GM19463 (cell line): ENCODE measurements at regions not wholly inside any gene's neighbourhood (a gene's known extent, or its start where the extent isn't known, plus 50 kb on each side); places are given as distances from the start of the nearest gene placed in this dataset.
"Not testable (repeated sequence)": the region's sequence is repeated elsewhere in the genome, so short reads cannot be mapped to it uniquely, and the experiment has no call there.

Experiments used
- ATAC-seq: cut with Tn5 transposase; IDR thresholded peaks from one replicate; pipeline ENCODE4 v1.9.1; 2021; ENCODE audit warnings: mild to moderate bottlenecking, moderate library complexity; ENCODE audit not compliant: unreplicated experiment

- not testable (repeated sequence) for ATAC-seq
Observed at GRCh38 chr10:78424050-78424449, 390.4 kb downstream of the RPS24 start.

- ATAC-seq: no peak
Observed at GRCh38 chr10:78424723-78425122, 391.1 kb downstream of the RPS24 start.

GRCh38 chr10:78426181-78426580 lies 392.5 kb downstream of the RPS24 start:
- ATAC-seq: no peak

GRCh38 chr10:78427497-78428031 lies 393.9 kb downstream of the RPS24 start:
- ATAC-seq: no peak

GRCh38 chr10:78428579-78428978 lies 394.9 kb downstream of the RPS24 start:
- no peak for ATAC-seq

- no peak for ATAC-seq
Observed at GRCh38 chr10:78429984-78430383, 396.3 kb downstream of the RPS24 start.

GRCh38 chr10:78432583-78432982 lies 398.9 kb downstream of the RPS24 start:
- no peak for ATAC-seq

GRCh38 chr10:78433076-78433595 lies 399.5 kb downstream of the RPS24 start:
- ATAC-seq: no peak

GRCh38 chr10:78433766-78434535 lies 400.3 kb downstream of the RPS24 start:
- ATAC-seq: no peak

GRCh38 chr10:78434886-78435285 lies 401.2 kb downstream of the RPS24 start:
- ATAC-seq: no peak

- no peak for ATAC-seq
Observed at GRCh38 chr10:78435484-78436221, 402.0 kb downstream of the RPS24 start.

GRCh38 chr10:78436222-78436573 lies 402.5 kb downstream of the RPS24 start:
- no peak for ATAC-seq

- no peak for ATAC-seq
Observed at GRCh38 chr10:78436706-78437406, 403.2 kb downstream of the RPS24 start.

- ATAC-seq: no peak
Observed at GRCh38 chr10:78437407-78437768, 403.7 kb downstream of the RPS24 start.

- ATAC-seq: no peak
Observed at GRCh38 chr10:78437998-78438906, 404.6 kb downstream of the RPS24 start.

GRCh38 chr10:78438907-78439809 lies 405.5 kb downstream of the RPS24 start:
- no peak for ATAC-seq

GRCh38 chr10:78441010-78441409 lies 407.3 kb downstream of the RPS24 start:
- no peak for ATAC-seq

GRCh38 chr10:78441694-78442093 lies 408.0 kb downstream of the RPS24 start:
- ATAC-seq: no peak

GRCh38 chr10:78442836-78443550 lies 409.3 kb downstream of the RPS24 start:
- ATAC-seq: no peak
